K562 (cell line): ENCODE measurements at regions not wholly inside any gene's neighbourhood (a gene's known extent, or its start where the extent isn't known, plus 50 kb on each side); places are given as distances from the start of the nearest gene placed in this dataset.

Experiments used
- ATAC-seq: fragments of 200-7000 bp; cut with Tn5 transposase; 3 replicates; pipeline ENCODE4 v1.9.1; 2020; ENCODE audit warnings: moderate library complexity
- BruUV-seq: library from RNA; stranded (reverse); fragments of 400-500 nt; replicated peaks from 2 replicates; lab custom pipeline; 2021; lab: Mats Ljungman, UMichigan
- CTCF ChIA-PET: fragments of 300-600 bp; formaldehyde crosslinking; extraction: SDS; loops from one replicate; lab custom pipeline; 2021; ENCODE audit warnings: low intra/inter-chr PET ratio; lab: Yijun Ruan, JAX
- POLR2A ChIA-PET: fragments of 300-600, 350-650 bp; sonication (Branson Sonifier 250); formaldehyde crosslinking; extraction: SDS; loops from one replicate; lab custom pipeline; 2021; ENCODE audit warnings: antibody characterized with exemption, inconsistent platforms; lab: Yijun Ruan, JAX
- DNase-seq, 4 experiments: peaks; one replicate each; pipeline versions ENCODE4 v3.0.0 to v3.0.0-alpha.2; 2011 to 2018; ENCODE audit warnings: low spot score in 3 of 4, mixed read lengths in 3 of 4; ENCODE audit errors: extremely low read depth in 1 of 4
- FAIRE-seq: peaks from 2 replicates; lab custom pipeline; 2011; peaks lifted over from hg19 to GRCh38; lab: Jason Lieb, UNC
- H2AFZ ChIP-seq: 2 replicates; pipeline ENCODE4 v1.6.0; 2011; ENCODE audit warnings: low read depth, low read length, control low read depth, inconsistent platforms
- H3K27ac ChIP-seq: fragments of 200-600 bp; 3 replicates; pipeline ENCODE4 v1.8.0; 2011; ENCODE audit warnings: low read depth, mild to moderate bottlenecking, control low read depth, inconsistent platforms, low read length, moderate library complexity, mixed read lengths; ENCODE audit errors: extremely low read depth
- H3K27me3 ChIP-seq, 2 experiments: fragments of 300-600 bp in 1 of 2; 2 replicates in 1 of 2; 3 replicates in 1 of 2; pipeline versions ENCODE4 v1.6.0 to v1.8.0; 2011; ENCODE audit warnings: inconsistent platforms in 2 of 2, low read length in 2 of 2, mild to moderate bottlenecking in 1 of 2, mixed read lengths in 1 of 2, moderate library complexity in 1 of 2; ENCODE audit not compliant: control insufficient read depth in 2 of 2, insufficient read depth in 2 of 2
- H3K36me3 ChIP-seq: fragments of 300-600 bp; 3 replicates; pipeline ENCODE4 v1.8.0; 2011; ENCODE audit warnings: mild to moderate bottlenecking, low read length, inconsistent platforms; ENCODE audit not compliant: control insufficient read depth, insufficient read depth
- H3K4me1 ChIP-seq, 2 experiments: fragments of 200-600 bp in 1 of 2; replicated peaks in 1 of 2; 2 replicates in 1 of 2; 3 replicates in 1 of 2; pipeline versions ENCODE4 v1.5.1 to v1.8.0; 2011; ENCODE audit warnings: inconsistent platforms in 2 of 2, low read length in 2 of 2, mild to moderate bottlenecking in 1 of 2, mixed read lengths in 1 of 2, moderate library complexity in 1 of 2; ENCODE audit not compliant: control insufficient read depth in 2 of 2, insufficient read depth in 2 of 2
- H3K4me2 ChIP-seq: 2 replicates; pipeline ENCODE4 v1.6.1; 2011; ENCODE audit warnings: low read length, control low read depth, inconsistent platforms, mixed read lengths; ENCODE audit not compliant: insufficient read depth
- H3K4me3 ChIP-seq: fragments of 200-600 bp; sonication (generic), shearing (Covaris generic); 2 replicates; pipeline ENCODE4 v1.5.1; 2016; ENCODE audit warnings: control low read depth, inconsistent platforms
- H3K79me2 ChIP-seq: fragments of 200-600 bp; 3 replicates; pipeline ENCODE4 v1.8.0; 2011; ENCODE audit warnings: low read length, inconsistent platforms; ENCODE audit not compliant: control insufficient read depth, insufficient read depth
- H3K9ac ChIP-seq, 2 experiments: 2 replicates each; pipeline versions ENCODE4 v1.6.0 to v1.6.1; 2011; ENCODE audit warnings: low read depth in 2 of 2, low read length in 2 of 2, control low read depth in 1 of 2, inconsistent platforms in 1 of 2, mild to moderate bottlenecking in 1 of 2, mixed read lengths in 1 of 2; ENCODE audit not compliant: insufficient read depth in 1 of 2
- H3K9me1 ChIP-seq: one replicate; pipeline ENCODE4 v1.6.0; 2011; ENCODE audit warnings: inconsistent platforms, mild to moderate bottlenecking, low read length, moderate library complexity; ENCODE audit not compliant: control insufficient read depth, insufficient read depth
- H3K9me3 ChIP-seq: replicated peaks from 2 replicates; pipeline ENCODE4 v1.5.1; 2011; ENCODE audit warnings: low read depth, low read length, inconsistent platforms; ENCODE audit not compliant: control insufficient read depth, insufficient read depth
- H4K20me1 ChIP-seq: replicated peaks from 2 replicates; pipeline ENCODE4 v1.6.1; 2011; ENCODE audit warnings: low read length, inconsistent platforms, mixed read lengths; ENCODE audit not compliant: control insufficient read depth, insufficient read depth
- ARID1B ChIP-seq: fragments of 450-650 bp; IDR thresholded peaks from 2 replicates; pipeline ENCODE4 v1.6.1; 2016; ENCODE audit warnings: antibody characterized with exemption, mild to moderate bottlenecking, inconsistent platforms
- BCLAF1 ChIP-seq, 2 experiments: fragments of 450-650 bp in 1 of 2; IDR thresholded peaks; 2 replicates each; pipeline ENCODE4 v1.6.1; 2011 to 2017; ENCODE audit warnings: low read depth in 2 of 2, antibody characterized with exemption in 1 of 2, borderline replicate concordance in 1 of 2, low read length in 1 of 2, mild to moderate bottlenecking in 1 of 2, mixed read lengths in 1 of 2; ENCODE audit not compliant: control insufficient read depth in 1 of 2
- DNMT1 ChIP-seq: fragments of 450-650 bp; IDR thresholded peaks from 2 replicates; pipeline ENCODE4 v1.6.1; 2016; ENCODE audit warnings: antibody characterized with exemption, mild to moderate bottlenecking
- EWSR1 ChIP-seq: fragments of 450-650 bp; IDR thresholded peaks from 2 replicates; pipeline ENCODE4 v1.6.1; 2018; ENCODE audit warnings: borderline replicate concordance, mild to moderate bottlenecking, low read depth, moderate library complexity; ENCODE audit not compliant: partially characterized antibody
- FOXJ3 ChIP-seq: sonication (generic); formaldehyde crosslinking; IDR thresholded peaks from 2 replicates; pipeline ENCODE4 v1.4.0; 2020; ENCODE audit warnings: mild to moderate bottlenecking, missing genetic modification reagents
- HNRNPH1 ChIP-seq: fragments of 200-400 bp; formaldehyde crosslinking; optimal IDR thresholded peaks from 2 replicates; pipeline ENCODE3; 2017; ENCODE audit warnings: low read depth, mild to moderate bottlenecking, low read length, moderate library complexity
- HNRNPL ChIP-seq: fragments of 200-400 bp; formaldehyde crosslinking; IDR thresholded peaks from 2 replicates; pipeline ENCODE4 v1.6.1; 2017; ENCODE audit warnings: low read depth, mild to moderate bottlenecking, low read length
- MED1 ChIP-seq: sonication (generic); formaldehyde crosslinking; IDR thresholded peaks from 2 replicates; pipeline ENCODE4 v1.8.1; 2023; ENCODE audit warnings: missing genetic modification reagents, borderline replicate concordance
- NRF1 ChIP-seq, 2 experiments: fragments of 450-650 bp; IDR thresholded peaks in 1 of 2; conservative IDR thresholded peaks in 1 of 2; 2 replicates each; pipeline ENCODE4 v1.6.1; 2014; ENCODE audit warnings: mild to moderate bottlenecking in 2 of 2
- PHF21A ChIP-seq: fragments of 450-650 bp; IDR thresholded peaks from 2 replicates; pipeline ENCODE4 v1.6.1; 2017; ENCODE audit warnings: low read depth, borderline replicate concordance
- PTTG1 ChIP-seq: fragments of 450-650 bp; IDR thresholded peaks from 2 replicates; pipeline ENCODE4 v1.6.1; 2016; ENCODE audit warnings: low read depth, mild to moderate bottlenecking, missing genetic modification characterization, missing compliant biosample characterization
- SMAD2 ChIP-seq: fragments of 150-350 bp; IDR thresholded peaks from 2 replicates; pipeline ENCODE4 v1.6.1; 2014; ENCODE audit warnings: low read depth, mild to moderate bottlenecking, low read length
- THAP7 ChIP-seq: fragments of 250-450 bp; sonication (Bioruptor Pico); IDR thresholded peaks from 2 replicates; pipeline ENCODE4 v1.5.0; 2021
- TRIM24 ChIP-seq, 2 experiments: fragments of 450-650 bp; IDR thresholded peaks; 2 replicates each; pipeline ENCODE4 v1.6.1; 2016
- ZC3H8 ChIP-seq: fragments of 450-650 bp; IDR thresholded peaks from 2 replicates; pipeline ENCODE4 v1.6.1; 2017
- ZNF143 ChIP-seq: sonication (generic); formaldehyde crosslinking; IDR thresholded peaks from 2 replicates; pipeline ENCODE4 v1.9.0; 2022; ENCODE audit warnings: mild to moderate bottlenecking, missing genetic modification reagents
- ZNF644 ChIP-seq: fragments of 200-800 bp; sonication (Bioruptor generic); IDR thresholded peaks from 2 replicates; pipeline ENCODE4 v1.6.1; 2016; ENCODE audit warnings: low read depth, missing genetic modification characterization, missing compliant biosample characterization
- WGBS: fragments of 100-300 bp; shearing (Covaris generic); methylation state at CpG from one replicate; pipeline ENCODE4 v1.1.6; 2016; ENCODE audit warnings: low coverage, mixed read lengths; ENCODE audit not compliant: insufficient coverage; ENCODE audit errors: missing lambda C conversion rate; 5-methylcytosine and 5-hydroxymethylcytosine counted together
- in situ Hi-C: fragments of 300-500 bp; cut with MboI; formaldehyde crosslinking; loops from 4 replicates; pipeline ENCODE4 v1.15.0; 2018; ENCODE audit warnings: inconsistent platforms, mixed read lengths
- intact Hi-C: fragments of 100-400 bp; cut with micrococcal nuclease; formaldehyde crosslinking; loops from 2 replicates; pipeline ENCODE4 v1.14.2; 2022

DNA sequence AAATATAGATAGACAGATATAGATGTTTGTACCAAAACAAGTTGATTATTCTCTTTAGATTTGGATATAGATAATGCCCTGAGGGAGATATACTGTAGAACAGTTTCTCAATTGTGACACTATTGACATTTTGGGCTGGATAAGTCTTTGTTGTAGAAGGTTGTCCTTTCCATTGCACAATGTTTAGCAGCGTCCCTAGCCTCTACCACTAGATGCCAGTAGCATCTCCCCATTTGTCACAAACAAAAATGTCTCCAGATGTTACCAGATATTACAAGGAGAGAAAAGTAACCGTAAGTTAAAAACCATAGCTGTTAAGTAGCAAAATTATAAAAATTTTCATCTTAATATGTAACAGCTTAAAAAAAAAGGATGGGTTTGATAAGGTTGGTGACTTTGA, 2595.3 kb downstream of the ARAP2 start (continued):
- TF ChIP-seq NRF1 (conservative IDR thresholded peaks at IDR 0.05 in 1 of 2, IDR thresholded peaks at IDR 0.05 in 1 of 2) (no peak), FOXJ3 (CRISPR knock-in tag) (no peak), PTTG1 (no peak), ZC3H8 (no peak), MED1 (CRISPR knock-in tag) (no peak)

- Histone ChIP-seq H3K79me2 (no peaks in the 10 kb centered on the region), H4K20me1 (no peaks in the 10 kb centered on the region), H3K9me1 (no peaks in the 10 kb centered on the region), H3K36me3 (no peaks in the 10 kb centered on the region), H3K4me1 (no peaks in the 10 kb centered on the region), H3K27me3 (no peaks in the 10 kb centered on the region), H3K4me2 (no peak overlapping the region), H3K4me3 (no peak overlapping the region), H3K27ac (peak overlapping the region; percentile 30; the same call in 1 of the 3 replicates), H3K9ac (no peak overlapping the region)
- no TSS peak for BruUV-seq
- in situ Hi-C loops (no loop called here), intact Hi-C loops (no loop called here)
- FAIRE-seq (no peak), ATAC-seq (no peak), DNase-seq (no peak)
- 4% methylated on average over 1 of the region's 1 CpG for WGBS
- POLR2A ChIA-PET, result interaction anchor here (0.7 kb wide), 1 partner anchor 195 kb away, joined by 3 read pairs; no protein-coding TSS in a partner anchor
- no peak for TF ChIP-seq BCLAF1 (IDR thresholded peaks at IDR 0.05; ENCODE audit: borderline replicate concordance in 1 of 2, control insufficient read depth in 1 of 2, low read depth in 2 of 2, low read length in 1 of 2)
- no peak for TF ChIP-seq DNMT1
- TF ChIP-seq EWSR1, result no peak
- TF ChIP-seq TRIM24 (IDR thresholded peaks at IDR 0.05), result no peak
- TF ChIP-seq HNRNPH1, result no peak
- TF ChIP-seq HNRNPL, result no peak
- TF ChIP-seq SMAD2, result no peak
- no peak for TF ChIP-seq ZNF644
- no peak for TF ChIP-seq PHF21A
- TF ChIP-seq ARID1B, result no peak
- TF ChIP-seq THAP7 (CRISPR knock-in tag), result no peak
- TF ChIP-seq ZNF143 (CRISPR knock-in tag), result no peak
- TF ChIP-seq, all 486 proteins: peak for 0
- Histone ChIP-seq H2AFZ (no peak overlapping the region), H3K9me3 (no peaks in the 10 kb centered on the region)
- CTCF ChIA-PET, result no interaction called here
These were observed 2594.8 kb downstream of the ARAP2 start for GRCh38 chr4:33649471-33649870.
